WERI-Rb-1 (cell line): ENCODE measurements at regions not wholly inside any gene's neighbourhood (a gene's known extent, or its start where the extent isn't known, plus 50 kb on each side); places are given as distances from the start of the nearest gene placed in this dataset.

Experiments used
- DNase-seq: peaks from one replicate; pipeline ENCODE4 v3.0.0-alpha.2; 2020
- H3K27ac ChIP-seq: fragments of 250-450 bp; sonication (Bioruptor Pico); 2 replicates; pipeline ENCODE4 v1.5.1; 2020; ENCODE audit warnings: mild to moderate bottlenecking, moderate library complexity
- H3K27me3 ChIP-seq: fragments of 250-450 bp; sonication (Bioruptor Pico); 2 replicates; pipeline ENCODE4 v1.5.1; 2021; ENCODE audit warnings: mild to moderate bottlenecking, low read depth, moderate library complexity; ENCODE audit not compliant: insufficient read depth, severe bottlenecking
- H3K36me3 ChIP-seq: fragments of 250-450 bp; sonication (Bioruptor Pico); 2 replicates; pipeline ENCODE4 v1.5.1; 2020; ENCODE audit warnings: mild to moderate bottlenecking, moderate library complexity
- H3K4me3 ChIP-seq: 2 replicates; pipeline ENCODE4 v1.5.1; 2011; ENCODE audit warnings: low read depth, mild to moderate bottlenecking, control low read depth, low read length
- H3K9me3 ChIP-seq: fragments of 250-450 bp; sonication (Bioruptor Pico); 2 replicates; pipeline ENCODE4 v1.5.1; 2021; ENCODE audit warnings: mild to moderate bottlenecking, moderate library complexity; ENCODE audit not compliant: severe bottlenecking
- TF ChIP-seq, protein P1 (sequence below): IDR thresholded peaks from 2 replicates; pipeline ENCODE4 v1.5.1; 2011; ENCODE audit warnings: low read depth, mild to moderate bottlenecking, control low read depth, inconsistent platforms, low read length

DNA sequence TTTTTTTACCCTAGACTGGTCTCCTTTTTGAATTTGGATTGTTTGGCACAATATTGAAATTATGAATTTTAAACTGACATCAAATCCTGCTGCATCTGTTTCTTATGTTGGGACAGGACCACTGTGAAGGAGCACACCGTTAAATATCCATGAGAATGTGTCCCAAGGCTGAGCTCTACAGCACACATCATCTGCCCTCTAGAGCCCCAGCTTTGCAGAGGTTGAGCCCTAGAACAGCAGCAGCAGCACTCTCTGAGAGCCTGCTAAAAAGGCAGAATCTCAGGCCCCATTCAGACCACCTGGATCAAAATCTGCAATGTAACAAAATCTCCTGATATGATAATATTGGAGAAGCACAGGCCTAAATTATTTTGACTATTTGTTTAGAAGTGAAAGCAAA lies 192.1 kb upstream of the CCN2 start:
- peaks cover 53% of the 10 kb centered on the region for H3K27me3 ChIP-seq
- no peak overlapping the region for H3K27ac ChIP-seq
- H3K36me3 ChIP-seq: no peaks in the 10 kb centered on the region
- TF ChIP-seq, protein P1, sequence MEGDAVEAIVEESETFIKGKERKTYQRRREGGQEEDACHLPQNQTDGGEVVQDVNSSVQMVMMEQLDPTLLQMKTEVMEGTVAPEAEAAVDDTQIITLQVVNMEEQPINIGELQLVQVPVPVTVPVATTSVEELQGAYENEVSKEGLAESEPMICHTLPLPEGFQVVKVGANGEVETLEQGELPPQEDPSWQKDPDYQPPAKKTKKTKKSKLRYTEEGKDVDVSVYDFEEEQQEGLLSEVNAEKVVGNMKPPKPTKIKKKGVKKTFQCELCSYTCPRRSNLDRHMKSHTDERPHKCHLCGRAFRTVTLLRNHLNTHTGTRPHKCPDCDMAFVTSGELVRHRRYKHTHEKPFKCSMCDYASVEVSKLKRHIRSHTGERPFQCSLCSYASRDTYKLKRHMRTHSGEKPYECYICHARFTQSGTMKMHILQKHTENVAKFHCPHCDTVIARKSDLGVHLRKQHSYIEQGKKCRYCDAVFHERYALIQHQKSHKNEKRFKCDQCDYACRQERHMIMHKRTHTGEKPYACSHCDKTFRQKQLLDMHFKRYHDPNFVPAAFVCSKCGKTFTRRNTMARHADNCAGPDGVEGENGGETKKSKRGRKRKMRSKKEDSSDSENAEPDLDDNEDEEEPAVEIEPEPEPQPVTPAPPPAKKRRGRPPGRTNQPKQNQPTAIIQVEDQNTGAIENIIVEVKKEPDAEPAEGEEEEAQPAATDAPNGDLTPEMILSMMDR: no peak
- DNase-seq: no peak
- H3K4me3 ChIP-seq: no peak overlapping the region
- H3K9me3 ChIP-seq: no peaks in the 10 kb centered on the region

DNA sequence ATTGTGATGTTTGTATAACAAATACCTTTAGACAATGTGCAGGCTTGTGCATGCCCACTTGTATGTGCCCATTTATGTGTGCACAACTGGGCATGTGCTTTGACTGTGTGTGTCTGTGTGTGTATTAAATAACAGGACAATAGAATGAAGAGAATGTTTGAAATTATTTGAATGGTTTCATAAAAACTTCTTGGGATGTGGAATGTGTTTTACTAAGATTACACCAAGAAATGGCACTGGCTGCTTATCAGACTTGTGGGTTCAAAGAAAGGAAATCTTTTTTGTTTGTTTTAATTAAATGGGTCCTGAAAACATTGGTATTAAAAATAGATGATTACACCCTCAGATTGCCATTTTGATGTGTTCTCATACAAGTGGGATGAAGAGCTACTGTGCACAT lies 191.6 kb upstream of the CCN2 start:
- TF ChIP-seq, protein P1: no peak
- H3K9me3 ChIP-seq: no peaks in the 10 kb centered on the region
- H3K27me3 ChIP-seq: peaks cover 57% of the 10 kb centered on the region
- H3K4me3 ChIP-seq: no peak overlapping the region
- DNase-seq: no peak
- no peaks in the 10 kb centered on the region for H3K36me3 ChIP-seq
- H3K27ac ChIP-seq: no peak overlapping the region

DNA sequence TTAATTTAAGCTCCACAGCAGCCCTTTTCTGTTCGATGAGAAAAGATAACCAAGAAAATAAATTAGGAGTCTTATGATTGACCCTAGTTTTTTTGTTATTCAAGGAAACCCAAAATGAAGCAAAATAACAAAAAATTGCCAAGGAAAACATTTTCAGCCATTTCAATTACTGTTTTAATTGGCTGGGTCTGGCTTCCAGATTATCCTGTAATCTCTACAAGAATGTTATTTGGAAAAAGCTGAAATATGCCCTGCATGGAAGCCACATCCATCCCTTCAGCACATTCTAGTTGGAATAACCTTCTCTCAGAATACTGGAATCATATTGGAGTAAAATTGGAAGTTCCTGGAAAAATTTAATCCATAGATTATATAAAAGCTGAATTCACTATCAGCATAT lies 191.1 kb upstream of the CCN2 start:
- Histone ChIP-seq H3K4me3 (no peak overlapping the region), H3K27ac (no peak overlapping the region), H3K36me3 (no peaks in the 10 kb centered on the region), H3K27me3 (peaks cover 57% of the 10 kb centered on the region), H3K9me3 (no peaks in the 10 kb centered on the region)
- DNase-seq: no peak
- TF ChIP-seq, protein P1: no peak

DNA sequence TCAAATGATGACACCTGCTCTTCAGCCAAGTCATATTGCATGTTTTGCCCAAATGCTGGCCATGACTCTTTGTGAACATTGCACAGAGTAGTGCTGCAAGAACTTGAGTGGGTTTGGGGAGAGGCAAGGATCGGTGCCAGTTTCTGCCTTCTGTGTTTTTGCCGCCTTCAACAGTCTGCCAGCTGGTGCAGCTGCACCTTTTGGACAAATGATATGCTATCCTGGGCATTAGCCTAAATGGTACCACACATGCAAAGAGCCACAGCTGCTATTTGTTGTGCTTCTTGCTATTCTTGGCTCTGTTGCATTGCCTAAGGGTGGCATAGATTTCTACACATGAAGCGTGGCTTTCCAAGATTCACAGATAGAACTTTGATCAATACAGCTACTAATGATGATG lies 189.0 kb upstream of the CCN2 start:
- H3K36me3 ChIP-seq: no peaks in the 10 kb centered on the region
- no peaks in the 10 kb centered on the region for H3K9me3 ChIP-seq
- no peak for DNase-seq
- H3K4me3 ChIP-seq: no peak overlapping the region
- peaks cover 46% of the 10 kb centered on the region for H3K27me3 ChIP-seq
- TF ChIP-seq, protein P1: no peak
- H3K27ac ChIP-seq: no peak overlapping the region

DNA sequence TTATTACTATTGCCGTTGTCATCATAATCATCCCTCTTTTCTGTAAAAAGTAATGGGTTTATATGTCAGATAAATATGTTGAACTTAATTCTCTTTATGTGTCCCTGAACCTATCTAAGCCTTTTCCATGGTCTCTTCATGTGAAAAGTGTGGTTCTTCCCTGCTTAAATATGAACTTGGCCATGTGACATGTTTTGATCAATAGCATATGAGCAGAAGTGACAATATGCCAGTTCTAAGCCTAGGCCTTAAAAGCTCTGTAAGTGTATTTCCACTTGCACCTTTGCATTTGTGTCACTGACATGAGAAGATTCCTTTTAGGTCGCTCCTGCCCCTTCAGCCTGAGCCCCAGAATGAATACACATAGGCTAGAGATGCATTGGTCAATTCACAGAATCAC lies 188.4 kb upstream of the CCN2 start:
- Histone ChIP-seq H3K27me3 (peaks cover 51% of the 10 kb centered on the region), H3K9me3 (no peaks in the 10 kb centered on the region), H3K27ac (no peak overlapping the region), H3K4me3 (no peak overlapping the region), H3K36me3 (no peaks in the 10 kb centered on the region)
- no peak for DNase-seq
- TF ChIP-seq, protein P1: no peak

DNA sequence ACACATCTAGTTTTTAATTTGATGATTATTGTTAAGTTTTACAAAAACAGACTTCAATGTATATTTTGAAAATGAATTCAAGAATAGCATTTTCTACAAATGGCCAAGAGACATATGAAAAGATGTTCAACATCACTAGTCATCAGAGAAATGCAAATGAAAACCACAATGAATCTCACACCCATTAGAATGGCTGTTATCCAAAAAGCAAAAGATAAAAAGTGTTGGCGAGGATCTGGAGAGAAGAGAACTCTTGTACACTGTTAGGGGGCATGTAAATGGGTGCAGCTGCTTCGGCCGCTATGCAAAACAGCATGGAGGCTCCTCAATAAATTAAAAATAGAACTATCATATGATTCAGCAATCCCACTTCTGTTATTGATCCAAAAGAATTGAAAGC lies 185.8 kb upstream of the CCN2 start:
- TF ChIP-seq, protein P1: no peak
- Histone ChIP-seq H3K4me3 (no peak overlapping the region), H3K27me3 (peaks cover 55% of the 10 kb centered on the region), H3K36me3 (no peaks in the 10 kb centered on the region), H3K9me3 (no peaks in the 10 kb centered on the region), H3K27ac (no peak overlapping the region)
- DNase-seq: no peak
